Endothelial cell of umbilical vein (primary cell): ENCODE measurements at regions not wholly inside any gene's neighbourhood (a gene's known extent, or its start where the extent isn't known, plus 50 kb on each side); places are given as distances from the start of the nearest gene placed in this dataset.

Source experiments
- BruUV-seq: library from RNA; stranded (reverse); fragments of 400-500 nt; replicated peaks from 2 replicates; lab custom pipeline; 2021; lab: Mats Ljungman, UMichigan
- CTCF ChIA-PET: fragments of 300-600, 350-600 bp; sonication (Branson Sonifier 250); formaldehyde crosslinking; loops from one replicate; lab custom pipeline; 2021; ENCODE audit warnings: antibody characterized with exemption, inconsistent platforms; lab: Charles Lee
- POLR2A ChIA-PET: fragments of 300-600, 350-600 bp; sonication (Branson Sonifier 250); formaldehyde crosslinking; loops from one replicate; lab custom pipeline; 2021; ENCODE audit warnings: antibody characterized with exemption, inconsistent platforms; lab: Charles Lee
- DNase-seq: peaks from one replicate; pipeline ENCODE4 v3.0.0-alpha.2; 2011; ENCODE audit warnings: low read depth, low spot score
- FAIRE-seq: peaks from 2 replicates; lab custom pipeline; 2011; peaks lifted over from hg19 to GRCh38; lab: Jason Lieb, UNC
- H2AFZ ChIP-seq: 2 replicates; pipeline ENCODE4 v1.6.0; 2012; ENCODE audit warnings: low read depth, low read length, control low read depth, inconsistent platforms
- H3K27ac ChIP-seq: 2 replicates; pipeline ENCODE4 v1.5.1; 2011; ENCODE audit warnings: low read depth, mild to moderate bottlenecking, control low read depth, low read length, moderate library complexity; ENCODE audit not compliant: insufficient read depth
- H3K27me3 ChIP-seq, 2 experiments: 2 replicates each; pipeline versions ENCODE4 v1.6.0 to v1.6.1; 2011; ENCODE audit warnings: low read length in 2 of 2, mixed read lengths in 1 of 2; ENCODE audit not compliant: control insufficient read depth in 2 of 2, insufficient read depth in 2 of 2
- H3K36me3 ChIP-seq, 2 experiments: 2 replicates in 1 of 2; 3 replicates in 1 of 2; pipeline ENCODE4 v1.5.1; 2011; ENCODE audit warnings: low read length in 2 of 2, mild to moderate bottlenecking in 1 of 2, moderate library complexity in 1 of 2; ENCODE audit not compliant: control insufficient read depth in 2 of 2, insufficient read depth in 2 of 2; ENCODE audit errors: extremely low read depth in 1 of 2
- H3K4me1 ChIP-seq: 3 replicates; pipeline ENCODE4 v1.5.1; 2011; ENCODE audit warnings: mild to moderate bottlenecking, low read length; ENCODE audit not compliant: control insufficient read depth, insufficient read depth; ENCODE audit errors: extremely low read depth
- H3K4me2 ChIP-seq: 2 replicates; pipeline ENCODE4 v1.6.1; 2011; ENCODE audit warnings: low read length, control low read depth, mixed read lengths; ENCODE audit not compliant: insufficient read depth
- H3K4me3 ChIP-seq, 3 experiments: fragments of 200-600 bp in 1 of 3; sonication (generic), shearing (Covaris generic) in 1 of 3; replicated peaks in 1 of 3; 2 replicates each; pipeline ENCODE4 v1.5.1; 2011 to 2016; ENCODE audit warnings: control low read depth in 3 of 3, low read length in 3 of 3, mild to moderate bottlenecking in 2 of 3, inconsistent platforms in 1 of 3, low read depth in 1 of 3, moderate library complexity in 1 of 3; ENCODE audit not compliant: insufficient read depth in 1 of 3
- H3K79me2 ChIP-seq: 2 replicates; pipeline ENCODE4 v1.6.0; 2012; ENCODE audit warnings: low read length, inconsistent platforms; ENCODE audit not compliant: control insufficient read depth, insufficient read depth
- H3K9ac ChIP-seq: replicated peaks from 2 replicates; pipeline ENCODE3; 2011; ENCODE audit warnings: low read length, control low read depth; ENCODE audit not compliant: insufficient read depth; ENCODE audit errors: extremely low read depth
- H3K9me1 ChIP-seq: replicated peaks from 3 replicates; pipeline ENCODE4 v1.6.0; 2011; ENCODE audit warnings: mild to moderate bottlenecking, low read length; ENCODE audit not compliant: control insufficient read depth, insufficient read depth; ENCODE audit errors: extremely low read depth
- H3K9me3 ChIP-seq: replicated peaks from 2 replicates; pipeline ENCODE4 v1.5.1; 2012; ENCODE audit warnings: low read length, inconsistent platforms; ENCODE audit not compliant: control insufficient read depth, insufficient read depth
- H4K20me1 ChIP-seq: replicated peaks from 2 replicates; pipeline ENCODE3; 2011; ENCODE audit warnings: mild to moderate bottlenecking, low read length; ENCODE audit not compliant: control insufficient read depth, insufficient read depth; ENCODE audit errors: extremely low read depth
- CTCF ChIP-seq, 2 donors: IDR thresholded peaks; 1 replicate in 1 of 2; 2 replicates in 1 of 2; pipeline ENCODE4 v1.5.1; 2011; ENCODE audit warnings: low read length in 2 of 2, mild to moderate bottlenecking in 2 of 2, moderate library complexity in 2 of 2, control low read depth in 1 of 2, inconsistent platforms in 1 of 2, low read depth in 1 of 2; ENCODE audit not compliant: insufficient read depth in 1 of 2; ENCODE audit errors: extremely low read depth in 1 of 2
- EZH2 ChIP-seq: IDR thresholded peaks from 2 replicates; pipeline ENCODE4 v1.6.1; 2012; ENCODE audit warnings: borderline replicate concordance, low read depth, mild to moderate bottlenecking, moderate library complexity, low read length, inconsistent platforms; ENCODE audit not compliant: severe bottlenecking
- GATA2 ChIP-seq: IDR thresholded peaks from 2 replicates; pipeline ENCODE4 v1.7.0; 2011; ENCODE audit warnings: low read depth, mild to moderate bottlenecking, moderate library complexity, mixed read lengths, low read length; ENCODE audit not compliant: insufficient read length, insufficient read depth
- MAX ChIP-seq: IDR thresholded peaks from 2 replicates; pipeline ENCODE4 v1.6.1; 2011; ENCODE audit not compliant: insufficient read depth, insufficient read length
- MYC ChIP-seq: IDR thresholded peaks from one replicate; pipeline ENCODE4 v1.6.1; 2011; ENCODE audit warnings: mild to moderate bottlenecking, low read depth, low read length
- POLR2A ChIP-seq: IDR thresholded peaks from 2 replicates; pipeline ENCODE4 v1.6.1; 2012; ENCODE audit warnings: low read depth, mild to moderate bottlenecking, control low read depth, low read length
- dilution Hi-C: fragments of 300-500 bp; cut with MboI; formaldehyde crosslinking; loops from one replicate; pipeline ENCODE4 v1.15.0; 2019; ENCODE audit warnings: low sequenced_read_pairs; ENCODE audit not compliant: extremely low pct_ligation_motif_present
- intact Hi-C: fragments of 100-400 bp; cut with micrococcal nuclease; formaldehyde crosslinking; loops from one replicate; pipeline ENCODE4 v1.10.0; 2022

DNA sequence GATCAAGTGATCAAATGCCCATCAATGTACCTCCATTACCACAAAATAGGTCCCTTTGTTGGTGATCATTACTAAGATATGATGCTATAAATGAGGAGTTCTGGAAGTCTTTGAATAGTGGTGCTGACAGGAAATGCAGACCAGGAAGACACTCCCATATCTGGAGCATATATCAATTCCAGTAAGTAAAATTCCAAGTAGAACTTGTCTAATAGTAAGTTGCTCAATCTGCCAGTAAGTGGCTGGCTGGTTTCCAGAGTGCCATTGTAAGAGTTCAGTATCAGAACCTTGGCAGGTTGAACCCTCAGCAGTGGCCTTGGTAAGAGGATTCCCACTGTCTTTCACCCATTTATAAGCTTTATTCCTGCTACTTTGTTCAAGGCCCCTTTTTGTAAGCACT lies 379.9 kb upstream of the RBMS3 start:
- no peak for FAIRE-seq
- ChIA-PET POLR2A (no interaction called here), CTCF (no interaction called here)

More for the DNA sequence above, 379.9 kb upstream of the RBMS3 start:
- no peaks in the 10 kb centered on the region for H3K79me2 ChIP-seq
- no TSS peak for BruUV-seq
- no peak overlapping the region for H3K9ac ChIP-seq
- no peak for DNase-seq
- no peaks in the 10 kb centered on the region for H3K9me3 ChIP-seq
- H2AFZ ChIP-seq: no peak overlapping the region
- H3K36me3 ChIP-seq: no peaks in the 10 kb centered on the region
- no peaks in the 10 kb centered on the region for H3K9me1 ChIP-seq
- no peak overlapping the region for H3K4me2 ChIP-seq
- H3K4me3 ChIP-seq: no peak overlapping the region
- no peak overlapping the region for H3K27ac ChIP-seq
- H4K20me1 ChIP-seq: no peaks in the 10 kb centered on the region
- H3K4me1 ChIP-seq: no peaks in the 10 kb centered on the region
- dilution Hi-C loops: no loop called here
- TF ChIP-seq MAX (no peak), EZH2 (no peak), MYC (no peak), CTCF (IDR thresholded peaks at IDR 0.05; ENCODE audit: extremely low read depth in 1 of 2, insufficient read depth in 1 of 2, low read depth in 1 of 2, low read length in 2 of 2) (no peak), POLR2A (no peak), GATA2 (no peak)
- intact Hi-C loops: no loop called here
- H3K27me3 ChIP-seq: no peaks in the 10 kb centered on the region
